H9 (cell line): ENCODE measurements at regions not wholly inside any gene's neighbourhood (a gene's known extent, or its start where the extent isn't known, plus 50 kb on each side); places are given as distances from the start of the nearest gene placed in this dataset.

Source experiments
- DNase-seq: peaks from one replicate; pipeline ENCODE4 v3.0.0-alpha.2; 2017
- H2AFZ ChIP-seq: one replicate; pipeline ENCODE4 v1.6.1; 2013; ENCODE audit warnings: mild to moderate bottlenecking, low read length, control low read depth, moderate library complexity
- H2AK5ac ChIP-seq: 2 replicates; pipeline ENCODE4 v1.6.1; 2013; ENCODE audit warnings: low read length, control low read depth, mixed read lengths; ENCODE audit not compliant: insufficient read length
- H2BK120ac ChIP-seq: one replicate; pipeline ENCODE4 v1.6.1; 2013; ENCODE audit warnings: low read depth, mild to moderate bottlenecking, low read length, control low read depth, inconsistent platforms; ENCODE audit not compliant: poor library complexity, severe bottlenecking
- H2BK12ac ChIP-seq: 2 replicates; pipeline ENCODE4 v1.6.1; 2013; ENCODE audit warnings: low read length, control low read depth, mixed read lengths, low read depth; ENCODE audit not compliant: insufficient read length
- H2BK15ac ChIP-seq: 2 replicates; pipeline ENCODE4 v1.6.1; 2013; ENCODE audit warnings: low read depth, low read length, control low read depth
- H2BK20ac ChIP-seq: one replicate; pipeline ENCODE4 v1.6.1; 2013; ENCODE audit warnings: low read depth, mild to moderate bottlenecking, low read length, control low read depth, inconsistent platforms; ENCODE audit not compliant: poor library complexity, severe bottlenecking
- H2BK5ac ChIP-seq: 2 replicates; pipeline ENCODE4 v1.6.1; 2013; ENCODE audit warnings: low read length, control low read depth, mixed read lengths; ENCODE audit not compliant: insufficient read length
- H3K14ac ChIP-seq: 2 replicates; pipeline ENCODE4 v1.6.1; 2013; ENCODE audit warnings: low read length, control low read depth; ENCODE audit not compliant: insufficient read depth
- H3K18ac ChIP-seq: 2 replicates; pipeline ENCODE4 v1.6.1; 2013; ENCODE audit warnings: low read depth, mild to moderate bottlenecking, mixed read lengths, low read length, control low read depth; ENCODE audit not compliant: insufficient read length
- H3K23ac ChIP-seq: 2 replicates; pipeline ENCODE4 v1.6.1; 2013; ENCODE audit warnings: low read length, control low read depth, mixed read lengths, low read depth; ENCODE audit not compliant: insufficient read length
- H3K23me2 ChIP-seq: 2 replicates; pipeline ENCODE4 v1.6.1; 2013; ENCODE audit warnings: low read depth, mild to moderate bottlenecking, mixed read lengths, low read length, control low read depth; ENCODE audit not compliant: insufficient read length, poor library complexity, severe bottlenecking
- H3K27ac ChIP-seq: 2 replicates; pipeline ENCODE4 v1.5.1; 2013; ENCODE audit warnings: low read length, control low read depth, mixed read lengths, low read depth; ENCODE audit not compliant: insufficient read length
- H3K27me3 ChIP-seq: 2 replicates; pipeline ENCODE4 v1.6.1; 2013; ENCODE audit warnings: low read length, control low read depth, inconsistent platforms; ENCODE audit not compliant: insufficient read depth
- H3K4ac ChIP-seq: 2 replicates; pipeline ENCODE4 v1.6.1; 2013; ENCODE audit warnings: low read depth, mild to moderate bottlenecking, control low read depth, inconsistent platforms, low read length, moderate library complexity
- H3K4me1 ChIP-seq: 2 replicates; pipeline ENCODE4 v1.6.1; 2013; ENCODE audit warnings: low read length, control low read depth, inconsistent platforms; ENCODE audit not compliant: insufficient read depth
- H3K4me2 ChIP-seq: 2 replicates; pipeline ENCODE4 v1.6.1; 2013; ENCODE audit warnings: low read length, control low read depth, mixed read lengths; ENCODE audit not compliant: insufficient read length, insufficient read depth
- H3K56ac ChIP-seq: 2 replicates; pipeline ENCODE4 v1.6.1; 2013; ENCODE audit warnings: low read depth, mild to moderate bottlenecking, mixed read lengths, low read length, control low read depth; ENCODE audit not compliant: insufficient read length
- H3K79me1 ChIP-seq: 2 replicates; pipeline ENCODE4 v1.6.1; 2013; ENCODE audit warnings: low read depth, mild to moderate bottlenecking, moderate library complexity, low read length, control low read depth, inconsistent platforms; ENCODE audit not compliant: insufficient read depth, poor library complexity, severe bottlenecking
- H3K79me2 ChIP-seq: 2 replicates; pipeline ENCODE4 v1.6.1; 2013; ENCODE audit warnings: low read length, control low read depth, inconsistent platforms; ENCODE audit not compliant: insufficient read depth
- H3K9ac ChIP-seq: 2 replicates; pipeline ENCODE4 v1.6.1; 2013; ENCODE audit warnings: low read length, control low read depth, mixed read lengths; ENCODE audit not compliant: insufficient read length; ENCODE audit errors: extremely low read depth
- H3K9me3 ChIP-seq: one replicate; pipeline ENCODE4 v1.6.1; 2013; ENCODE audit warnings: low read depth, low read length, inconsistent platforms; ENCODE audit not compliant: control insufficient read depth
- H3T11ph ChIP-seq: one replicate; pipeline ENCODE4 v1.6.1; 2013; ENCODE audit warnings: mild to moderate bottlenecking, low read length, control low read depth, inconsistent platforms
- H4K20me1 ChIP-seq: one replicate; pipeline ENCODE4 v1.6.1; 2013; ENCODE audit not compliant: control insufficient read depth, insufficient read length, insufficient read depth
- H4K5ac ChIP-seq: 2 replicates; pipeline ENCODE4 v1.6.1; 2013; ENCODE audit warnings: low read depth, mild to moderate bottlenecking, mixed read lengths, low read length, control low read depth; ENCODE audit not compliant: insufficient read length
- H4K8ac ChIP-seq: replicated peaks from 2 replicates; pipeline ENCODE4 v1.6.1; 2013; ENCODE audit warnings: low read length, control low read depth, mixed read lengths, low read depth; ENCODE audit not compliant: insufficient read length
- H4K91ac ChIP-seq: 2 replicates; pipeline ENCODE4 v1.6.1; 2013; ENCODE audit warnings: low read depth, mild to moderate bottlenecking, moderate library complexity, mixed read lengths, low read length, control low read depth; ENCODE audit not compliant: insufficient read length
- H3K27ac Mint-ChIP-seq, 3 experiments: 2 replicates in 2 of 3; 3 replicates in 1 of 3; pipeline ENCODE4 v1.8.0; 2020 to 2021; ENCODE audit warnings: mixed read lengths in 3 of 3, mild to moderate bottlenecking in 1 of 3, moderate library complexity in 1 of 3
- H3K27me3 Mint-ChIP-seq: 2 replicates; pipeline ENCODE4 v1.8.0; 2021; ENCODE audit warnings: low read depth, mild to moderate bottlenecking, moderate library complexity, mixed read lengths
- H3K36me3 Mint-ChIP-seq, 3 experiments: 2 replicates in 2 of 3; 3 replicates in 1 of 3; pipeline ENCODE4 v1.8.0; 2020 to 2021; ENCODE audit warnings: low read depth in 3 of 3, mixed read lengths in 3 of 3; ENCODE audit not compliant: insufficient read depth in 1 of 3
- H3K4me1 Mint-ChIP-seq, 2 experiments: 2 replicates each; pipeline ENCODE4 v1.8.0; 2020; ENCODE audit warnings: mixed read lengths in 2 of 2
- H3K4me3 Mint-ChIP-seq, 2 experiments: 2 replicates in 1 of 2; 3 replicates in 1 of 2; pipeline ENCODE4 v1.8.0; 2020 to 2021; ENCODE audit warnings: mild to moderate bottlenecking in 2 of 2, mixed read lengths in 2 of 2, moderate library complexity in 1 of 2
- H3K9me3 Mint-ChIP-seq, 2 experiments: 2 replicates in 1 of 2; 3 replicates in 1 of 2; pipeline ENCODE4 v1.8.0; 2020; ENCODE audit warnings: mild to moderate bottlenecking in 2 of 2, mixed read lengths in 2 of 2, moderate library complexity in 1 of 2
- CTCF ChIP-seq: fragments of 200-600 bp; sonication (generic); conservative IDR thresholded peaks from 3 replicates; pipeline ENCODE4 v1.8.0; 2021; ENCODE audit warnings: antibody characterized with exemption, mild to moderate bottlenecking
- WGBS: extraction: QIAGEN DNeasy Blood & Tissue Kit; methylation state at CpG from one replicate; pipeline ENCODE4 v1.1.7; 2013; ENCODE audit warnings: missing lambda C conversion rate, low lambda C conversion rate, mixed read lengths; ENCODE audit not compliant: insufficient read length; ENCODE audit errors: extremely low coverage; 5-methylcytosine and 5-hydroxymethylcytosine counted together

- H3K79me1 ChIP-seq, result no peaks in the 10 kb centered on the region
- no peak overlapping the region for H2BK5ac ChIP-seq
- no peak overlapping the region for H3K4me2 ChIP-seq
- no peak overlapping the region for H3K27ac ChIP-seq
- H3K23ac ChIP-seq, result no peak overlapping the region
- peaks cover 3% of the 10 kb centered on the region; the same call in 1 of the 2 replicates for H3K27me3 Mint-ChIP-seq
- H4K5ac ChIP-seq, result no peak overlapping the region
- no peaks in the 10 kb centered on the region for H3K79me2 ChIP-seq
- H3K9me3 Mint-ChIP-seq, result peaks cover 77 to 87% of the 10 kb centered on the region in 2 experiments
- H3K9me3 ChIP-seq, result peaks cover 80% of the 10 kb centered on the region
- no peak overlapping the region for H3K9ac ChIP-seq
- no peak for TF ChIP-seq CTCF
- H3K18ac ChIP-seq, result no peak overlapping the region
- no peak overlapping the region for H4K8ac ChIP-seq
- no peaks in the 10 kb centered on the region for H3K4me1 Mint-ChIP-seq
- H4K20me1 ChIP-seq, result no peaks in the 10 kb centered on the region
- H3K36me3 Mint-ChIP-seq, result peaks cover 0 to 23% (median 5%) of the 10 kb centered on the region in 3 experiments; a peak in 5 of 7 replicates
- no peak overlapping the region for H4K91ac ChIP-seq
- no peak overlapping the region for H3K4ac ChIP-seq
- no peak overlapping the region for H3K14ac ChIP-seq
- H2BK20ac ChIP-seq, result no peak overlapping the region
- DNase-seq, result no peak
- no peaks in the 10 kb centered on the region for H3K4me1 ChIP-seq
- no CpG with 5 or more reads among the region's 19 CpGs for WGBS
- H2AK5ac ChIP-seq, result no peak overlapping the region
- no peak overlapping the region for H3T11ph ChIP-seq
- H2BK12ac ChIP-seq, result no peak overlapping the region
- no peak overlapping the region for H3K56ac ChIP-seq
- H3K27me3 ChIP-seq, result no peaks in the 10 kb centered on the region
- H2AFZ ChIP-seq, result no peak overlapping the region
- no peaks in the 10 kb centered on the region for H3K23me2 ChIP-seq
- no peak overlapping the region for H2BK15ac ChIP-seq
- no peak overlapping the region for H3K27ac Mint-ChIP-seq
- no peak overlapping the region for H2BK120ac ChIP-seq
- no peak overlapping the region for H3K4me3 Mint-ChIP-seq
Observed at GRCh38 chr14:105894125-105894977, 368.0 kb downstream of the TMEM121 start.
